ENCODE measurements at regions not wholly inside any gene's neighbourhood (a gene's known extent, or its start where the extent isn't known, plus 50 kb on each side); places are given as distances from the start of the nearest gene placed in this dataset.

DNA sequence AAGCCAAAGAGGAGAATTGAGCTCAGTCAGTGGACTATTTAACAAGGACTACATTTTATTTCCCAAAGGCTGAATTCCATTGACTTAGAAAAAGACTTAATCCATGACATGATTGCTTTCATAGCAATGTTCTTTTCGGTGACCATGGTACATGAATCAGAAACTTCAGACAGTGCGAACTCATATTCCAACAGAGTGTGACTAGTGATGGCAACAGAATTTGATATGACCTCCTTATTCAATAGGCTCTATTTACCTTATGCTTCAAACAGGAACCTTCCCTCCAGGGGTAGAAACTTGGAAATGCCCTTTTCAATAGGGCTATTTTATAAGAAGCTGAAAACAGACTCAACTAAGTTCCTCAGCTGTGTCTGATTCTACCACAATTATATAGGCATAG, 191.9 kb downstream of the RND3 start:
- no TSS peak for BruUV-seq (replicated peaks)
- H3K4me1 ChIP-seq (replicated peaks; ENCODE audit: insufficient read depth) = no peaks in the 10 kb centered on the region
- DNase-seq = no peak
- H2AFZ ChIP-seq = no peak overlapping the region
- H3F3A ChIP-seq (ENCODE audit: insufficient read depth, low read depth) = no peaks in the 10 kb centered on the region
- POLR2A ChIA-PET (ENCODE audit: unreplicated experiment) = no interaction called here
- H3K36me3 ChIP-seq (ENCODE audit: low read depth) = no peaks in the 10 kb centered on the region
- TF ChIP-seq, protein P1, sequence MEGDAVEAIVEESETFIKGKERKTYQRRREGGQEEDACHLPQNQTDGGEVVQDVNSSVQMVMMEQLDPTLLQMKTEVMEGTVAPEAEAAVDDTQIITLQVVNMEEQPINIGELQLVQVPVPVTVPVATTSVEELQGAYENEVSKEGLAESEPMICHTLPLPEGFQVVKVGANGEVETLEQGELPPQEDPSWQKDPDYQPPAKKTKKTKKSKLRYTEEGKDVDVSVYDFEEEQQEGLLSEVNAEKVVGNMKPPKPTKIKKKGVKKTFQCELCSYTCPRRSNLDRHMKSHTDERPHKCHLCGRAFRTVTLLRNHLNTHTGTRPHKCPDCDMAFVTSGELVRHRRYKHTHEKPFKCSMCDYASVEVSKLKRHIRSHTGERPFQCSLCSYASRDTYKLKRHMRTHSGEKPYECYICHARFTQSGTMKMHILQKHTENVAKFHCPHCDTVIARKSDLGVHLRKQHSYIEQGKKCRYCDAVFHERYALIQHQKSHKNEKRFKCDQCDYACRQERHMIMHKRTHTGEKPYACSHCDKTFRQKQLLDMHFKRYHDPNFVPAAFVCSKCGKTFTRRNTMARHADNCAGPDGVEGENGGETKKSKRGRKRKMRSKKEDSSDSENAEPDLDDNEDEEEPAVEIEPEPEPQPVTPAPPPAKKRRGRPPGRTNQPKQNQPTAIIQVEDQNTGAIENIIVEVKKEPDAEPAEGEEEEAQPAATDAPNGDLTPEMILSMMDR (conservative IDR thresholded peaks at IDR 0.05) = no peak
- TF ChIP-seq EZH2 (IDR thresholded peaks at IDR 0.05; ENCODE audit: low read depth) = no peak
- H3K79me2 ChIP-seq (ENCODE audit: low read depth) = no peaks in the 10 kb centered on the region
- CTCF ChIA-PET = no interaction called here
- intact Hi-C loops (cut with micrococcal nuclease; ENCODE audit: unreplicated experiment) = no loop called here
- H3K27ac ChIP-seq = no peak overlapping the region
- H3K4me2 ChIP-seq = no peak overlapping the region
- no peak overlapping the region for H3K4me3 ChIP-seq
- no peaks in the 10 kb centered on the region for H3K9me3 ChIP-seq (ENCODE audit: insufficient read depth, low read depth)
- no peaks in the 10 kb centered on the region for H4K20me1 ChIP-seq (ENCODE audit: insufficient read depth)
- H3K9me2 ChIP-seq (ENCODE audit: insufficient read depth) = no peaks in the 10 kb centered on the region
- no peaks in the 10 kb centered on the region for H3K27me3 ChIP-seq (ENCODE audit: insufficient read depth, low read depth)

DNA sequence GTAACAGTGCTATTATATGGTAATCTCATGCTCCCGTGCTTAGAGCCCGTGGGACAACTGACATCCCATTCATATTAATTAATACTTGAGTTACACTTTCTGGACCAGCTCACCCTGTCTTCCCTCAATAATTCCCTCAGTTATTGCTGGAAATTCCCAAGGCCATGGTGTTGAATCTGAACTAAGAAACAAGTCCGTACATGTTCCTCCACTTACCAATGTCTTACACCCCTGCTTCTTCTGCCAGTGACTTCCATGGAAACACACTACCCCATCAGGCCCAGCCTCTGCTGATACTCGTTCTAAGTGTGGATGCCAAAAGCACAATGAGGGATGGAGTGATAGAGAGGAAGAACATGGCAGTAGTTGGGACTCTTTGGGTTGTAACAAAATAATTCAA, 193.7 kb downstream of the RND3 start:
- H3K4me3 ChIP-seq = no peak overlapping the region
- no TSS peak for BruUV-seq (replicated peaks)
- H3F3A ChIP-seq (ENCODE audit: insufficient read depth, low read depth) = no peaks in the 10 kb centered on the region
- no peak overlapping the region for H2AFZ ChIP-seq
- TF ChIP-seq, protein P1 (conservative IDR thresholded peaks at IDR 0.05) = no peak
- no peak for TF ChIP-seq EZH2 (IDR thresholded peaks at IDR 0.05; ENCODE audit: low read depth)
- H3K36me3 ChIP-seq (ENCODE audit: low read depth) = no peaks in the 10 kb centered on the region
- no peaks in the 10 kb centered on the region for H3K27me3 ChIP-seq (ENCODE audit: insufficient read depth, low read depth)
- H3K79me2 ChIP-seq (ENCODE audit: low read depth) = no peaks in the 10 kb centered on the region
- H3K4me1 ChIP-seq (replicated peaks; ENCODE audit: insufficient read depth) = no peaks in the 10 kb centered on the region
- CTCF ChIA-PET = no interaction called here
- POLR2A ChIA-PET (ENCODE audit: unreplicated experiment) = no interaction called here
- DNase-seq = no peak
- intact Hi-C loops (cut with micrococcal nuclease; ENCODE audit: unreplicated experiment) = no loop called here
- no peak overlapping the region for H3K27ac ChIP-seq
- no peak overlapping the region for H3K4me2 ChIP-seq
- no peaks in the 10 kb centered on the region for H3K9me2 ChIP-seq (ENCODE audit: insufficient read depth)
- no peaks in the 10 kb centered on the region for H4K20me1 ChIP-seq (ENCODE audit: insufficient read depth)
- no peaks in the 10 kb centered on the region for H3K9me3 ChIP-seq (ENCODE audit: insufficient read depth, low read depth)

DNA sequence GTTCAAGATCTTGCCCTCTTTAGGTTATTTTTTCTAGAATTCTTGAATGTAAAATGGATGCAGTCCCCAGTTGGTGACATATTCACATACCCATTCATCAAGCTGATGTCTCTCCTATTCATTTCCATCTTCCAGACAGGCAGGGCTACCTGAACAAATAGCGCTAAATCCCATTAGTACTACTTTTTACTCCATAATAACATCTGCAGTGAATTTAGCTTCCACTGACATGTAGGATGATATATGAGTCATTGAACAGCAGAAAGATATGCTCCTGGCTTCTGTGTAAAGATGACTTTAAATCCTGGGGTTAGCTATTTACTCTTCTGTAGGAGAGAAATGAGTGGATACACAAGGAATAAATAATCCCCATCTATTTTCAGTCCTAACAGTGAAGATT, 194.7 kb downstream of the RND3 start:
- TF ChIP-seq, protein P1 (conservative IDR thresholded peaks at IDR 0.05) = no peak
- no peak for TF ChIP-seq EZH2 (IDR thresholded peaks at IDR 0.05; ENCODE audit: low read depth)
- BruUV-seq (replicated peaks) = no TSS peak
- intact Hi-C loops (cut with micrococcal nuclease; ENCODE audit: unreplicated experiment) = no loop called here
- Histone ChIP-seq H3K27ac (no peak overlapping the region), H3K9me3 (ENCODE audit: insufficient read depth, low read depth) (no peaks in the 10 kb centered on the region), H3K9me2 (ENCODE audit: insufficient read depth) (no peaks in the 10 kb centered on the region), H3K79me2 (ENCODE audit: low read depth) (no peaks in the 10 kb centered on the region), H3K4me2 (no peak overlapping the region), H4K20me1 (ENCODE audit: insufficient read depth) (no peaks in the 10 kb centered on the region), H3K27me3 (ENCODE audit: insufficient read depth, low read depth) (no peaks in the 10 kb centered on the region), H3K4me3 (no peak overlapping the region), H3K36me3 (ENCODE audit: low read depth) (no peaks in the 10 kb centered on the region), H2AFZ (no peak overlapping the region), H3F3A (ENCODE audit: insufficient read depth, low read depth) (no peaks in the 10 kb centered on the region), H3K4me1 (replicated peaks; ENCODE audit: insufficient read depth) (no peaks in the 10 kb centered on the region)
- no peak for DNase-seq
- POLR2A ChIA-PET (ENCODE audit: unreplicated experiment) = no interaction called here
- CTCF ChIA-PET = no interaction called here

All from PC-9 (cell line).